HG03103 (cell line): ENCODE measurements at regions not wholly inside any gene's neighbourhood (a gene's known extent, or its start where the extent isn't known, plus 50 kb on each side); places are given as distances from the start of the nearest gene placed in this dataset.

Experiments
- ATAC-seq: cut with Tn5 transposase; IDR thresholded peaks from one replicate; pipeline ENCODE4 v1.9.1; 2021; ENCODE audit warnings: low read depth; ENCODE audit not compliant: unreplicated experiment

GRCh38 chr10:43737003-43737402 is 88.3 kb upstream of the ZNF32 start:
- no peak for ATAC-seq

- ATAC-seq = no peak
Observed at GRCh38 chr10:43735907-43736306, 87.2 kb upstream of the ZNF32 start.

GRCh38 chr10:43734716-43735115 is 86.0 kb upstream of the ZNF32 start:
- ATAC-seq = no peak

- no peak for ATAC-seq
Observed at GRCh38 chr10:43731486-43731885, 82.8 kb upstream of the ZNF32 start.

GRCh38 chr10:43728425-43728824 is 79.7 kb upstream of the ZNF32 start:
- no peak for ATAC-seq

- no peak for ATAC-seq
Observed at GRCh38 chr10:43727935-43728334, 79.3 kb upstream of the ZNF32 start.

- ATAC-seq = no peak
Observed at GRCh38 chr10:43715334-43715733, 66.7 kb upstream of the ZNF32 start.

- no peak for ATAC-seq
Observed at GRCh38 chr10:43712821-43713584, 64.3 kb upstream of the ZNF32 start.

GRCh38 chr10:43710772-43711471 is 62.2 kb upstream of the ZNF32 start:
- ATAC-seq = no peak

- ATAC-seq = no peak
Observed at GRCh38 chr10:43708262-43708661, 59.6 kb upstream of the ZNF32 start.

GRCh38 chr10:43707770-43708169 is 59.1 kb upstream of the ZNF32 start:
- ATAC-seq = no peak

- no peak for ATAC-seq
Observed at GRCh38 chr10:43706166-43706565, 57.5 kb upstream of the ZNF32 start.

- ATAC-seq = no peak
Observed at GRCh38 chr10:43703286-43703685, 54.6 kb upstream of the ZNF32 start.

GRCh38 chr10:43702936-43703281 is 54.2 kb upstream of the ZNF32 start:
- no peak for ATAC-seq

- no peak for ATAC-seq
Observed at GRCh38 chr10:43702213-43702935, 53.7 kb upstream of the ZNF32 start.

GRCh38 chr10:43701295-43701694 is 52.6 kb upstream of the ZNF32 start:
- ATAC-seq = no peak

GRCh38 chr10:43700306-43700705 is 51.6 kb upstream of the ZNF32 start:
- no peak for ATAC-seq

GRCh38 chr10:43699516-43699915 is 50.8 kb upstream of the ZNF32 start:
- no peak for ATAC-seq
